GM12872 (cell line): ENCODE measurements at regions not wholly inside any gene's neighbourhood (a gene's known extent, or its start where the extent isn't known, plus 50 kb on each side); places are given as distances from the start of the nearest gene placed in this dataset.

Source experiments
- TF ChIP-seq, protein P1 (sequence below): IDR thresholded peaks from 3 replicates; pipeline ENCODE4 v1.5.1; 2011; ENCODE audit warnings: low read depth, mild to moderate bottlenecking, low read length, moderate library complexity; ENCODE audit not compliant: insufficient read depth

DNA sequence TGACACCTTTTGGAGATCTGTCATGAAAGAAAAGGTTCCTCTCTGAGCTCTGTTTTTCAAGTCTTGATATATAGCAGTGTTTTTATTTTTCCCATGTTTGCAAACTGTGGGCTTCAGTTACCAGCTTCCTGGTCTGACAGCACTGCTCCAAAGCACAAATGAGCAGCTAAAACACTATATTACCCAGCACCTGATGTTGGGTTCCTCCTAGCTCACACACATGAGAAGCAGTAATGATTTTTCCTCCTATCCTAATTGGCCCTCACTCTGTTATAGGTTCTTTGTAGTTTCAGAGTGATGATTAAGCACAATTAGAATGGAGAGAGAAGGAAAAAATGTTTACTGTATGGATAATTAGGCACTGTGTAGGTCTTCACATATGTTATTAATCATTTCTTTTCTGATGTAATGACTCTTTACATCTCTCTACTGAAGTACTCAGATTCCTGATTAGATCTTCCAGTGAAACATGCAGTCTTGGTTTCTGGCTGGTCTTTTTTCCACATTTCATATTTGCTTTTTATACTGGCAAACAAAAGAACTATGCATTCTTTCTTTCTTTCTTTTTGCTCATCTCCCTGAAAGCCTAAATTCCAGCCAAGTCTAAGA, 939.7 kb downstream of the NSUN3 start:
- TF ChIP-seq, protein P1, sequence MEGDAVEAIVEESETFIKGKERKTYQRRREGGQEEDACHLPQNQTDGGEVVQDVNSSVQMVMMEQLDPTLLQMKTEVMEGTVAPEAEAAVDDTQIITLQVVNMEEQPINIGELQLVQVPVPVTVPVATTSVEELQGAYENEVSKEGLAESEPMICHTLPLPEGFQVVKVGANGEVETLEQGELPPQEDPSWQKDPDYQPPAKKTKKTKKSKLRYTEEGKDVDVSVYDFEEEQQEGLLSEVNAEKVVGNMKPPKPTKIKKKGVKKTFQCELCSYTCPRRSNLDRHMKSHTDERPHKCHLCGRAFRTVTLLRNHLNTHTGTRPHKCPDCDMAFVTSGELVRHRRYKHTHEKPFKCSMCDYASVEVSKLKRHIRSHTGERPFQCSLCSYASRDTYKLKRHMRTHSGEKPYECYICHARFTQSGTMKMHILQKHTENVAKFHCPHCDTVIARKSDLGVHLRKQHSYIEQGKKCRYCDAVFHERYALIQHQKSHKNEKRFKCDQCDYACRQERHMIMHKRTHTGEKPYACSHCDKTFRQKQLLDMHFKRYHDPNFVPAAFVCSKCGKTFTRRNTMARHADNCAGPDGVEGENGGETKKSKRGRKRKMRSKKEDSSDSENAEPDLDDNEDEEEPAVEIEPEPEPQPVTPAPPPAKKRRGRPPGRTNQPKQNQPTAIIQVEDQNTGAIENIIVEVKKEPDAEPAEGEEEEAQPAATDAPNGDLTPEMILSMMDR: no peak

DNA sequence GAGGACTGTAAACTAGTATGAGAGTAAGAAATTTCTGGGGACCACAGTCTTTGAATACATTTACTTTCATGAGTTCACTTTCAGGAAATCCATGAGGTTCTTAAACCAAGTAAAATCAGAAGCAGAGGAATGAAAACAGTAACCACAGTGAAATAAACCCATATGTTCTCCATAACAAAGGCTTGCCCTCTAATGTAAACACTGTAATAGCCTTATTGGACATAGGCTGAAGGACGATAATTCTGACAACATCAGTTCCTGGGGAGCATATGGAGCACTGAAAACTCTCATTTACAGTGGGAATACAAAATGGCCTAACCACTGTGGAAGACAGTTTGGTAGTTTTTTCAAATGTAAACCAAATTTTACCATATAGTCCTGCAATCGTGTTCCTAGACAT, 965.8 kb downstream of the NSUN3 start:
- TF ChIP-seq, protein P1: no peak

- TF ChIP-seq, protein P1: no peak
Measured at GRCh38 chr3:95029644-95030043, 966.8 kb downstream of the NSUN3 start.

GRCh38 chr3:95036526-95037021, 973.7 kb downstream of the NSUN3 start:
- TF ChIP-seq, protein P1: no peak

DNA sequence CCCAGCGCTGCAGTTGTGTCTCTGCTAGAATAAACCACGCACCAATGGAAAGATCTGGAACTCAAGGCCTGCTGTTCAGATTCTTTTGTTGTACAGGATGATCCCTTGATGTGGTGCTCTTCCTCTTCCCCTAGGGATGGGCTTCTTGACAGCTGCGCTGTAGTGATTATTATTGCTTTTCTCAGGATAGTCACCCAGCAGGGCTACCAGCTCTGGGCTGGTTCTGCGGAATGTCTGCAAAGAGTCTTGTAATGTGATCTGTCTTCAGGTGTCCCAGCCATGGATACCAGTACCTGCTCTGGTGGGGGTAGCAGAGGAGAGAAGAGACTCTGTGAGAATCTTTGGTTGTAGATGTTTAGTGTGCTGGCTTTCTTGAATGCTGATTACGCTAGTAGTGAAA, 974.2 kb downstream of the NSUN3 start:
- TF ChIP-seq, protein P1: no peak

DNA sequence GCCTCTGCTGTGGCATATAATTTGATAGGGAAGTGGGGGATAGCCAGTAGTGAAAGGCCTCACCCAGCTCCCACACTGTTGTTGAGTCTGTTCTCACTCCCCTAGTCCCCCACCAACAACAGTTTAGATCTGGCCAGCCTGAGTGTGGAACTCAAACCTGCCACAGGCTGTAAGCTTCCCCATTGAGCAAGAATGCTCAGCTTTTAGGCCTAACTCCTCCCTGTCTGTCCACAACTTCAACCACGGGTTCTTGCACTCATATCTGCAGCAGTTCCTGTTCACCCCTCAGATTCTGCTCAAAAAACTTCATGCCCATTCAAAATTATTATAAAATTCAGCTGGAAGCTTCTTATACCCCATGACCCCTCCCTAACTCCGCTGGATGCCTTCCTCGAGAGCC, 975.1 kb downstream of the NSUN3 start:
- TF ChIP-seq, protein P1: no peak

GRCh38 chr3:95044101-95044500, 981.2 kb downstream of the NSUN3 start:
- TF ChIP-seq, protein P1: no peak
